Gastrocnemius medialis (tissue), 4 donors: ENCODE measurements at regions not wholly inside any gene's neighbourhood (a gene's known extent, or its start where the extent isn't known, plus 50 kb on each side); places are given as distances from the start of the nearest gene placed in this dataset.

ENCODE experiments used
- CTCF ChIP-seq, 5 experiments: fragments of 450-650 bp in 3 of 5; fragments of 200-600 bp in 2 of 5; sonication (generic) in 2 of 5; IDR thresholded peaks in 4 of 5; conservative IDR thresholded peaks in 1 of 5; 1 replicate in 4 of 5; 2 replicates in 1 of 5; pipeline ENCODE4 v1.5.1; 2016 to 2019; ENCODE audit warnings: antibody characterized with exemption in 5 of 5, mild to moderate bottlenecking in 3 of 5, moderate library complexity in 3 of 5
- POLR2A ChIP-seq, 2 donors: fragments of 450-650 bp; IDR thresholded peaks; one replicate each; pipeline ENCODE4 v1.6.1; 2017; ENCODE audit warnings: antibody characterized with exemption in 2 of 2, mild to moderate bottlenecking in 2 of 2, moderate library complexity in 2 of 2

GRCh38 chr12:4849115-4849541 is 60.6 kb upstream of the KCNA1 start:
- TF ChIP-seq CTCF (IDR thresholded peaks at IDR 0.05 in 4 of 5, conservative IDR thresholded peaks at IDR 0.05 in 1 of 5) (peak; percentile 18 to 87 (median 31)), POLR2A (IDR thresholded peaks at IDR 0.05) (no peak)
